ENCODE measurements at regions not wholly inside any gene's neighbourhood (a gene's known extent, or its start where the extent isn't known, plus 50 kb on each side); places are given as distances from the start of the nearest gene placed in this dataset.
"Not testable (repeated sequence)": the region's sequence is repeated elsewhere in the genome, so short reads cannot be mapped to it uniquely, and the experiment has no call there.

DNA sequence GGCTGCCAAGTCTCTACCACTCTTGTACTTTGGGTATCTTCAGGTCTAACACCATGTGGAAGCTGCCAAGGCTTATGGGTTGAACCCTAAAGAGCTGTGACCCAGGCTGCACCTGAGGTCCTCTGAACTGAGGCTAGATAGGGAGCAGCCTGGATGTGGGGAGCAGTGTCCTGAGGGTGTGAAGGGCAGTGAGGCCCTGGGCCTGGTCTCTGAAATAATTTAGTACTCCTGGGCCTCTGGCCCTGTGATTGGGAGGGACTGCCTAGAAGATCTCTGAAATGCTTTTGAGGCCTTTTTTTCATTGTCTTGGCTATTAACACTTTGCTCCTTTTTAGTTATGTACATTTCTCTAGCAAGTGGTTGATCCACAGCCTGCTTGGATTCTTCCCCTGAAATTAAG is 847.2 kb upstream of the B3GALT2 start:
- no peak for DNase-seq

DNA sequence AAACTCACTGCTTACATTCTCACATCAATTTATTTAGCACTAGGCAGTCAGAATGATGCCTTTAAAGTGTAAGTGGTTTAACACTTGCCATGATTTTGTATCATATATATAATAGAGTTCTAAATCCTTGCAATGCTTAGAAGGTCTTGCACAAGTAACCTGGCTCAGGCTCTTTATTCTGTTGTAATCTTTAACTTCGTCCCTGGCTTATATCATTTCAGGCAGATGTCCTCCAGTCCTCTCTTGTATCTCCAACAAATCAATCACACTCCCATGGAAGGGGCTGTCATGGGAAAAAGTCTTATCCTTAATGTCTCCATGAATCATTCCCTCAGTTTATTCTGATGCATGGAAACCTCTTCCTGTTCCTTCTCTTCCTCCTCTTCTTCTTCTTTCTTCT is 841.6 kb upstream of the B3GALT2 start:
- no peak for DNase-seq

DNA sequence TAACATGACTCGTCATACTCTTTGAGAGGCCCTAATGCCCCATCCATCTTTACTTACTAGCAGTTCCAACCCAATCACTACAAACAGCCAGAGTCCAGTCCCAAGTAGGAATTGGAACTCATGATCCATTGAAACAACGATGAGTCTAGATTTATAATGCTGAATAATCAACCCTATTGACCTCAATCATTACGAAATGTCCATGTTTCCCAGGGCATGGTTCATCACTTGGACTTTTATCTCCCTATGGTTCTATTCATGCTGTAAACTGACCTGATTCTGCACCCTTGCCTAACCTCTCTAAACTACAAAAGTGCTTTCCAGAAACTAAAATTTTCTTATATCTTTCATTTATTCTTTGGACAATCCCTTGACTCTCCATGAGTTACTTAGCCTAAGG is 840.0 kb upstream of the B3GALT2 start:
- no peak for DNase-seq

DNA sequence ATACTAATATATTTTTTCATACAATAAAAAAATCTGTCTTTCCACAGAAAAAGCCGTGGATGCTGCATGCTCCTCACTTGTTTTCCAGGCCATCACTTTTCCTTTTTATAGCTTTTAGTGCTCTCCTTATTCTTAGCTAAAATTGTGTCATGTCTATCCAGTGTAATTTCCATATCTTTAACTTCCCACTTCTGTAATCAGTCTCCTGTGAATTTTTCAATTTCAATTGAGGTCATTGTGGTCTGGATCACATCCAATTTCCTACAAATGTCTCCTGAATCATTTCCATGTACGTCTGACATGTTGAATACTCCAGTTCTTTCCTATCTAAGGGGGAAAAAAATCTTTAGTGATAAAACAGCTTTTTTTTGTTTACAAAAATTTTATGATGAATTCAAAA is 838.2 kb upstream of the B3GALT2 start:
- no peak for DNase-seq

DNA sequence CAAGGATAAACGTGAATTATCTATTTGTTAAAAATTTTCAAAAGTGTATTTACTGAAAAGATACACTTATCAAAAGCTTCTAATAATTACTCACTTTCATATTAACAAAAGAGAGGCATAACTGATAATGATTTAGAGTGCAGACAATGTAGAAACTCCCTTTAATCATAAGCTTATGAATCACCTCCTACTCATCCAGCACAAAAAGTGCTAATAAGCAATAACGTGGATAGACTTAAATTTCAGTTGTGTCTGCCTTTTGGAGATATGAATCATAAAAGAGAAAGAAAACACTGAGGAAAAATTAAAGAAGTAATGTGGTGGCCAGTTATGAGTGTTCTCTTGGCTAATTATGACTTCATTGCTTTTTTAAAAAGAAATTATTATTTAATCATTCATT is 827.6 kb upstream of the B3GALT2 start:
- no peak for DNase-seq

DNA sequence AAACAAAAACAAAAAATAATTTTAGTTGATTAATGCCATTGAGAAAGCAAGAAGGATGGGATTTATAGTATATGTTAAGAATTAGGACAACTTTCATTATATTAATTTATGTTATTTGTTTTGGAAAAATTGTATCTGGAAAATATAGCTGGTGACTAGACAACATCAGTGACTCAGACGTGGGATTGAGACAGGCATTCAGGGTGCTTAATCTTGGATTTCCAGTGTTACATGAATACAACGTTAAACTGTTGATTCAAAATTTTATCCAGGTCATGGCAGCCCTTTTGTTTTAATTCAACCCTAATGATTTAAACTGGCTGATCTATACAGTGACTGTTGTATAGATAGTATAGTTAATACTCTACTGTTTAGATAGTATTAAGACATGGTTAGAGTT is 827.1 kb upstream of the B3GALT2 start:
- DNase-seq, result no peak

DNA sequence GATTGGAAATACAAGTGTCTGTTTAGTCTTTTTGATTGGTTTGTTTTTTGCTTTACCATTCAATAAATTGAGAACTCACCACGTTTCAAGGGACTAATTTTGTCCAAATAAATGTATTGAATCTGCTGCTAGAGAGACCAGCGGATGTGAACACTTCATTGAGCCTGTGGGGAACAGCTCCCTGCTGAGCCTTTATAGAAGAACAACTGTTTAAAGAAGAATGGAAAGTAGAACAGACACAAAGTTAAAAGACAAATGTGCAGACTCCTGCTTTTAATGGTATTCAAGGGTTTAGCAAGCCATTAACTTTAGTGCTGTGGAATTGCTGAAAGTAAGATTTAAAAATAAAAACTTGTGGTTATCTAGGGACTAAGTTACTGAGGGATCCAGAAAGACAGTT is 817.7 kb upstream of the B3GALT2 start:
- DNase-seq, result no peak

DNA sequence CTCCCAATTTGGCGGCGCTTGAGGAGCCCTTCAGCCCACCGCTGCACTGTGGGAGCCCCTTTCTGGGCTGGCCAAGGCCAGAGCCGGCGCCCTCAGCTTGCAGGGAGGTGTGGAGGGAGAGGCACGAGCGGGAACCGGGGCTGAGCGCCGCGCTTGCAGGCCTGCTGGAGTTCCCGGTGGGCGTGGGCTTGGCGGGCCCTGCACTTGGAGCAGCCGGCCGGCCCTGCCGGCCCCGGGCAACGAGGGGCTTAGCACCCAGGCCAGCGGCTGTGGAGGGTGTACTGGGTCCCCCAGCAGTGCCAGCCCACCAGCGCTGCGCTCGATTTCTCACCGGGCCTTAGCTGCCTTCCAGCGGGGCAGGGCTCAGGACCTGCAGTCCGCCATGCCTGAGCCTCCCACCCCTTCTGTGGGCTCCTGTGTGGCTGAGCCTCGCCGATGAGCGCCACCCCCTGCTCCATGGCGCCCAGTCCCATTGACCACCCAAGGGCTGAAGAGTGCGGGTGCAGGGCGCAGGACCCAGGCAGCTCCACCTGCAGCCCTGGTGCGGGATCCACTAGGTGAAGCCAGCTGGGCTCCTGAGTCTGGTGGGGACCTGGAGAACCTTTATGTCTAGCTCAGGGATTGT is 815.4 kb upstream of the B3GALT2 start:
- DNase-seq, result not testable (repeated sequence)

DNA sequence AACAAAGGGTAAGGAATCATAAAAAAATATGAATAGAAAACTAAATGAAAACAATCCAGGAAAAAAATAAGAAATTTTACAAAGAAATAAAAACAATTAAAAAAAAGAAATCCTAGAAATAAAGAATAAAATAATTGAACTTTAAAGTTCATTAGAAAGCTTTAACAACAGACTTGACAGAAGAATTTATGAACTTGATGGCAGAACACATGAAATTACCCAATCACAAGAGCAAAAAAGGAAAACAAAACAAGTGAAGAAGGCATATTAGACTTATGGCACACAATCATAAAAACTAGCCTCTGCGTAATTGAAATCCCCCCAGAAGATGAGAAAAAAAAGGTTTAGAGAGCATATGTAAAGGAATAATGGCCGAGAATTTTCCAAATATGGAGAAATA is 802.5 kb upstream of the B3GALT2 start:
- DNase-seq, result no peak

DNA sequence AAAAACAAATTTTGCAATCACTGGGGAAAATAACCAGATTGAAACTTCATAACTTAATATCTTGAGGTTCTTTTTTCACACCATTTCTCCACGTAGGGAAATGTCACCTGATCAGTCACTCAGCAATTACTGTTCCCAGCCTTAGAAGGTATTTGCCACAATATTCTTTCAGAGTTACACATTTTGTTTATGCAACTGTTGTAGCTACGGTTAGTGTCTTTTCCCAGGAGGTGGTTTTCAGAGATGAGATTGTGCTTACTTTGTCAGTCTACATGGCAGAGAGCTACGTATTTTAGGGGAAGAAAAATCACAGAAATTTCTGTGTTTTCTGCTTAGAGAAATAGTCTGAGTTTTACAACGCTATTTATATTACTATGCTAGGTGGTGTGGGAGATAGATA is 792.8 kb upstream of the B3GALT2 start:
- no peak for DNase-seq

DNA sequence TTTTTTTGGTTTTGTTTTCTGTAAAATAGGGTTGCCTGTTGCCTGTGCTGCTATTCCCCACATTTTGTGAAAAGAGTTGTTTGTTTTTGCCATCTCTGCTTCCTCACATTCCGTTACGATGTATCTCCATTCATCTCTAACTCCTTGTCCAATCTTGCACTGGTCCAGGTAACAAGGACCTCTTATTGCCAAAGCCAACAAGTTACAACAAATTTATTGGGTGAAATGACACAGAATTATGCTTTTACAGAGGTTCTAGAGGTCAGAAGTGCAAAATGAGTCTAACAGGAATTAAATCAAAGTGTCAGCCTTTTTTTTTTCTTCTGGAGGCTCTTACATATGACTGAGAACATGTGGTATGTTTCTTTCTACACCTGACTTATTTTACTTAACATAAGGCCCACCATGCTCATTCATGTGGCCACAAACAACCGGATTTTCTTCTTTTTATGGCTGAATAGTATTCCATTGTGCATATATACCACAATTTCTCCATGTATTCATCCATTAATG is 787.9 kb upstream of the B3GALT2 start:
- DNase-seq, result no peak

DNA sequence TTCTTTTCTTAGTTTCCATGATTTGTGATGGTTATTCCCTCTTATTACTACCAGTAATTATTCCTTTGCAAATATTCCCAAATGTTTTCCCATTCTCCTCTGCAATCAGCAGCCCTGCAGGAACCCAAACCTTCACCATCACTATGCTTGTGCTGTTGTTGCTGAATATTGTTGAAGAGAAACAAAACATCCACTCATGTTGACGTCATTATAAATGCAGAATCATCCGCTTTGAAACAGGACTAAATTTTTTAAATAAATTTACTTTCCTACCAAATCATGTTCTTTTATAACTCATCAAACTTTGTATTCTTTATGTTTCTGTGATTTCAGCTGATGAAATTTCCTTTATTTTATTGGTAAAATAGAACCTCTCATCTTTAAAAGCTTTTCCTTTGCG is 787.0 kb upstream of the B3GALT2 start:
- no peak for DNase-seq

DNA sequence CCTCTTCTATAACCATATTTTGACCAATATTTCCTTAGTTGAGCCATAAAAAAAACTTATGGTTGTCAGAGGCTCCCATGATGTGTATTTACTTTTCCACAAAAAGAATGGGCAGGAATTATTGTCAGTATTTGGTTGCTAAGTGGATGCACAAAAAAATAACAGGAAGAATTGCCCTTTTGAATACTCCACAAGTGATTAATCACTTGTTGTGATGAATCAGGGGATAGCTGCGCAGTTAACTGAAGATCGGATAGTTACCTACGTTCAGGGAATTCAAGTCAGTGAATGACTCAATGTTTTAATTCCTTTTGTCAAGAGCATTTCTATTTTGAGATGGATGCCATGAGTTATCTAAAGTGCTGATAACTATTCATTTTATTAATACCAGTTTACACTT is 785.2 kb upstream of the B3GALT2 start:
- no peak for DNase-seq

DNA sequence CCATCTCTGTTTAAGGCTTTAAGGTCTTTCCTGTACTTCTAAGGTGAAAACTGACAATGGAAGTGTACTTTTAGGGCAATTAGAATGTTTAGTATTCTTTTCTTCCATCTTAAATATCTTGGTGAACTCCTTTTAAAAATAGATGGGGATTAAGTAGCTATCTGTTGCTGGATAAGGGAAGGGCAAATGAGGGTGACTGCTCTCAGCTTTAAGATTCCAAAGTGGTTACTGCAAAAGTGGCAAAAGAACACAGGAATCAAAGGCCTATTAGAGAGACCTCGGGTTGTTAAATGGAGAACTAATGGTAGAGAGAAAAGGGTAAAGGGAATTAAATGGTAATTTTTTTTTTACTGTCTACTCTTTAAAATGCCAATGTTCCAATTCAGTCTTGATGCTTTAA is 774.1 kb upstream of the B3GALT2 start:
- DNase-seq, result no peak

DNA sequence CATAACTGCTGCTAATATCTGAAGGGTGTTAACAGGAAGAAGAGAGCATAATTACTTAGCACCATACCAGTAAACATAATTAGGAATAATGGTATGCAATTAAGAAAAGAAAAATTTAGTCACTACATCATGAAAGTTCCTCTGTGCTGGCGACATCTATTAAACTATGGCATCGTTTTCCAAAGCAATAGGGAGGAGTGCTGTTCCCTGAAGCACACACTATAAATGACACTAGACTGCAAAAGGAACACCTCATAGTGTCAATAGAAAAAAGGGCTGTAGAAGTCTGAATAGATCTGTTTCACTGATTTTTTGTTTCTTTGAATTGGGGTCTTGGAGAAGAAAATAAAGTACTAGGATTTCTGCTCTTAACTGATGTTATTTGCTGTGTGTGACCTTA is 773.6 kb upstream of the B3GALT2 start:
- DNase-seq, result no peak

DNA sequence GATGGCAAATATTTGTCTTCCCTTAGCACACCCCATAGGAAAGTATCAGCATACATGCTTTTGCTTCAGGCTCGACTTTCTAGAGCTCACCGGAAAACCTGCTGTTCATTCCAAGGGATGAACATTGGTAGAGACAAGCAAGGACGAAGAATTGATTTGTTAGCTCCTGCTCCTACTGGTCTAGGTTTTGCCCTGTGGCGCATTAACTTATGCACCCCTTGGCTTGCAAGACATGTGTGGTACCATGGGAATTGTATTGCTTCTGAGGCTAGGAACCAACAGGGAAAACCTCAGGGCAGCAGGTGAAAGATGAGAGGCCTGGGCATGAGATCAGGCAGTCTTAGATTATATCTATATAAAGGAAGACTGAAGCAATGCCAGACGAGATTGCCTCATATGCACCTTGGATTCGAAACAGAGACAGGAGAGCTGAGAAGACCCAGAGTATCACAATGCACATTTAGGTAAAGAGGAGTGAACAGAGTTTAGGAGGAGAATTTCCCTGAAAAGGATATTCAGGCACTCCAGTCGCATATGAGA is 771.2 kb upstream of the B3GALT2 start:
- DNase-seq, result no peak

DNA sequence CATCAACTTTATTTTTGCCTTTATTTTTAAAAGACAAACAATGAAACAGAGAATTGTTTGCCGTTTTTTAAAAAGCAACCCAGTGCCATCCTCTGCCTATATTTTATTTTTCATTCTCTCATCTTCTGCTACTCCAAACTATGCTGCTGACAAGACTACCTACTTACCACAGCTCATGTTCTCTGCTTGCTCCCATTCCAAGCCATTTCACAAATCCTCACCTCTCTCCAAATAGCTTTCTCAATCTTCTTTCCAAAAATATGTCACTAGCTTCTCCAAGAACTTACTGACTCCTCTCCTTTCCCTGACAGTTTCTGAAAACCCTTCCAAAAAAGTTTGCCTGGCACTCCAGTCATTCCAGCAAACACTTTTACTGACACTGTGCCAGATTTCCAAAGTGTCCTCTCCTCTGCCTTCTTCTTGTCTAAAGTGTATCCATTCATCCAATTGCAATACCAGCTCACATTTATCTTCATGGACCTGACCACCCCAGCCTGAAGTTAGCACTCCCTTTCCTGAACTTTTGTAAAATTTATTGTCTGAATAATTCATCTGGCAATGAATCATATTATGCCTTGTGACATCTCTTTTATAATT is 766.5 kb upstream of the B3GALT2 start:
- no peak for DNase-seq

DNA sequence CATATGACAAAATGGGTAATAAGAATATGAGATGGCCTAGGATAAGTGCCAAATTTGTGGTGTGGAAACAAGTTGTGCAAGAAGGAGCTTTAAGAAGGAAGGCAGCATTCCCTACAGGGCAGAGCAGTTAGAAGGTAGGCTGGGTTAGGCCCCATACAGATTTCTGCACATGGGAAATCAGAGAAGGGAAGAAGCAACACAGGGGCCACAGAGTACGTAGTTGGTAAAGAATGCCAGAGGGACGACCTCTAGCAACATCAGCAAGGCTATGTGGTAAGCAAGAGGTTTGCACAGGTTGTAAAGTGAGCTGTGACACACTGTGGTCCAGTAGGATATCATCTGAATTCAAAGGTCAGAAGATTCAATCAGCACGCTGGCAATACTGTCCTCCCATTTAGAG is 765.6 kb upstream of the B3GALT2 start:
- no peak for DNase-seq

DNA sequence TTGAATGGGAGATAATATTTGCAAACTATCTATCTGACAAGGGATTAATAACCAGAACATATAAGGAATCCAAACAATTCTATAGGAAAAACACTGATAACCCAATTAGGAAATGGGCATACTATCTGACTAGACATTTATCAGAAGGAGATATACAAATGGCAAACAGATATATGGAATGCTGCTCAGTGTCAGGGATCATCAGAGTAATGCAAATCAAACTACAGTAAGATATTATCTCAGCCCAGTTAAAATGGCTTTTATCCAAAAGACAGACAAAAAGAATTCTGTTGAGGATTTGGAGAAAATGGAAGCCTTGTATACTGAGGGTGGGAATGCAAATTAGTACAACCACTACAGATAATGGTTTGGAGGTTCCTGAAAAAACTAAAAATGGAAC is 758.0 kb upstream of the B3GALT2 start:
- DNase-seq, result no peak

DNA sequence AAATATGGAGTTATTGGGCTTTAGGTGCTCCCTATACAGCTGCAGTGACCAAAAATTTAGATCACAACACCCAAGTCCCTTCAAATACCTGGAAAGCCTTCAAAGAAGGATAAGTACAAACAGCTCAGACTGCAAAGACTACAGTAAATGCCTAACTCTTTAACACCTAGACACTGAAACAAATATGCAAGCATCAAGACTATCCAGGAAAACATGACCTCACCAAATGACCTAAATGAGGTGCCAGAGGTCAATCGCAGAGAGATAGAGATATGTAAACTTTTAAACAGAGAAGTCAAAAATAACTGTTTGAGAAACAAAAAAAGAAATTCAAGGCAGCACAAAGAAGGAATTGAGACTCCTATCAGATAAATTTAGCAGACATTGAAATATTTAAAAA is 753.8 kb upstream of the B3GALT2 start:
- no peak for DNase-seq

DNA sequence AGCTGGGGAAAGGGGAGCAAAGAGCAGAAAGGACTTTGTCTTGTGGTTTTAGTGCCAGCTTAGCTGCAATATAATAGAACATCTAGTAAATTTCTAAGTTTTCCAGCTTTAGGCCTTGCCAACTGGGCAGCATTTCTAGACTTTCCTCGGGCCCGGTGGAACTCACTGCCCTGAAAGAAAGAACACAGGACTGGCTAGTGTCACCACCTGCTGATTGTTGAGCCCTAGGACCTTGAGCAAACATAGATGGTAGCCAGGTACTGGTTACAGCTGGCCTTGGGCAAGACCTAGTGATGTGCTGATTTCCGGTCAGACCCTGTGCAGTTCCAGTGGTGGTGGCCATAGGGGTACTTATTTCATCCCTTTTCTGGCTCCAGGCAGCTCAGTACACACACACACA is 753.2 kb upstream of the B3GALT2 start:
- no peak for DNase-seq

DNA sequence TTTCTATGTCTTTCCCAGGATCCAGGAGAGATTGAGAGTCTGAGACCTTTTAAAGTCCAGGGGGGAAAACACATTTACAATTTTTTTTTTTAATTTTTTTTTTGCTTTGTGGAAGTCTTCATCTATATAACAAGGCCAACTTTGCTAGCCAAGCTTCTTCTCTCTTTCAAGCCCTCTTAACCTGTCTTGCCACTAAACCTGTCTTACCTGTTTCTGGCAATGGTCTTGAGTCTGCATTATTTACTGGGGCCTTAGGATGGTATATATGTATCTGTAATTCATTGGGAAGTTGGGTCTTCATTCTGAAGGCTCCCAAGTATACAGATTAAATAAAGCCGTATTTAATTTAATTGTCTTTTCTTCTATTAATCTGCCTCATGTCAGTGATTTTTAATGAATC is 750.9 kb upstream of the B3GALT2 start:
- no peak for DNase-seq

DNA sequence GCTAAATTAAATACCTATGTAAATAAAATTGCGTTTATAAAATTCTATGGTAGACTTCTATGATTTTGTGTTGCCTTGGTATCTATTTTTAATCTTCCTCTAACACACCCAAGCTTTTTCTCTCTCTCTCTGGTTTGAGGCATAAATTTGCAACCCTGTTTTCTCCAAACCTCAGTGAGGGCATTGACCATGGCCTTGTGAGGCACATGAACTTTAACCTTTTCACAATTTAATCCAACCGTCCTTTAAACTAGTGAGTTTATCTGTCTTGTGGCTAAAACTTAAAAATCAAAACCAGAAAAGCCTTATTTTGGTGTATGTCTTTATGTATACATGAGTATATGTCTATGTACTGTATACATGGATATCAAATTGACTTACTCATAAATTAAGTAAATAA is 746.6 kb upstream of the B3GALT2 start:
- DNase-seq, result no peak

DNA sequence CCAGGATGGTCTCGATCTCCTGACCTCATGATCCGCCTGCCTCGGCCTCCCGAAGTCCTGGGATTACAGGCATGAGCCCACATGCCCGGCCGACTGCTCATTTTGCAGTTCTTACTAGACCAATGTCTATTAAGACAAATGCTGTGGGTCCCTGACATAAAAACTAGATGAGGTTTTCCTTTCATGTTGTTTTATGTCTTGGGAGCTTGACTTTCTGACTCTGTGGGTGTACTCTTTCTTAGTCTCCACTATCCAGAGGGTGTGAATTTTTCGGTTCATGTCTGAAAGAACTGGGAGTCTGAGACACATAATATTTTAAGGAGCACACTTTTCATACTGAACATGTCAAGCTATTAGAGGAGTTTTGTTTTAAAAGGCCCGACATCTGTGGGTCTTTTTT is 744.9 kb upstream of the B3GALT2 start:
- no peak for DNase-seq

All from activated T-cell treated with anti-CD3 and anti-CD28 coated beads for 4 hours (primary cell).